ENCODE measurements at regions not wholly inside any gene's neighbourhood (a gene's known extent, or its start where the extent isn't known, plus 50 kb on each side); places are given as distances from the start of the nearest gene placed in this dataset.

DNA sequence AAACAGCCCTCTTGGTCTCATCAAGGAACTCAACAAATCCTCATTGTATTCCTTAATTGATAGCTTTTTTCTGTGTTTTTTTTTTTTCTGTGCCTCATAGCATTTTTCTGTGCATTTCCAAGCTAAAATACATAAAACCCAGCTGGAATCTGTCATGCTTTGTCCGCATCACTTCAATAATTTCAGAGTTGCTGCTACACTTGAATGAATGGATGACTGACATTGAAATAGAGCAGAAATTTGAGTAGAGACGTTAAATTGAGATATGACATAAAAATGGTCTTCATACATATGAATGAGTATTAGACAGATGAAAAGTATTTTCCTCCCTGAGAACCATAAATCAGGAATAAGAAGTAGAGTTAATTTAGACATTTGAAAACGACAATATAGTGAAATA lies 593.2 kb downstream of the TMA16 start:
- WGBS (ENCODE audit: extremely low coverage, insufficient read length, low lambda C conversion rate) = no CpG with 5 or more reads among the region's 3 CpGs
- Histone ChIP-seq H3T11ph (ENCODE audit: low read length) (no peak overlapping the region), H3K14ac (ENCODE audit: insufficient read depth, low read length) (no peak overlapping the region), H4K91ac (ENCODE audit: insufficient read length, low read depth, low read length) (no peak overlapping the region), H3K4me2 (ENCODE audit: insufficient read depth, insufficient read length, low read length) (no peak overlapping the region), H4K20me1 (ENCODE audit: control insufficient read depth, insufficient read depth, insufficient read length) (no peaks in the 10 kb centered on the region), H2BK15ac (ENCODE audit: low read depth, low read length) (no peak overlapping the region), H2AK5ac (ENCODE audit: insufficient read length, low read length) (no peak overlapping the region), H3K4me1 (ENCODE audit: insufficient read depth, low read length) (no peaks in the 10 kb centered on the region), H4K8ac (replicated peaks; ENCODE audit: insufficient read length, low read depth, low read length) (no peak overlapping the region), H3K23ac (ENCODE audit: insufficient read length, low read depth, low read length) (no peak overlapping the region), H3K79me2 (ENCODE audit: insufficient read depth, low read length) (no peaks in the 10 kb centered on the region), H2BK5ac (ENCODE audit: insufficient read length, low read length) (no peak overlapping the region), H3K4ac (ENCODE audit: low read depth, low read length) (no peak overlapping the region), H3K27ac (ENCODE audit: insufficient read length, low read depth, low read length) (no peak overlapping the region), H4K5ac (ENCODE audit: insufficient read length, low read depth, low read length) (no peak overlapping the region), H3K27me3 (ENCODE audit: insufficient read depth, low read length) (no peaks in the 10 kb centered on the region), H2BK120ac (ENCODE audit: low read depth, low read length, poor library complexity, severe bottlenecking) (no peak overlapping the region), H3K56ac (ENCODE audit: insufficient read length, low read depth, low read length) (no peak overlapping the region), H2AFZ (ENCODE audit: low read length) (no peak overlapping the region), H3K79me1 (ENCODE audit: insufficient read depth, low read depth, low read length, poor library complexity, severe bottlenecking) (no peaks in the 10 kb centered on the region), H2BK12ac (ENCODE audit: insufficient read length, low read depth, low read length) (no peak overlapping the region), H3K9me3 (ENCODE audit: control insufficient read depth, low read depth, low read length) (no peaks in the 10 kb centered on the region), H3K9ac (ENCODE audit: extremely low read depth, insufficient read length, low read length) (no peak overlapping the region), H3K18ac (ENCODE audit: insufficient read length, low read depth, low read length) (no peak overlapping the region), H2BK20ac (ENCODE audit: low read depth, low read length, poor library complexity, severe bottlenecking) (no peak overlapping the region), H3K23me2 (ENCODE audit: insufficient read length, low read depth, low read length, poor library complexity, severe bottlenecking) (no peaks in the 10 kb centered on the region)
- Mint-ChIP-seq H3K4me3 (no peak overlapping the region), H3K27ac (no peak overlapping the region), H3K4me1 (no peaks in the 10 kb centered on the region), H3K36me3 (ENCODE audit: insufficient read depth in 1 of 3, low read depth in 3 of 3) (no peaks in the 10 kb centered on the region), H3K9me3 (no peaks in the 10 kb centered on the region), H3K27me3 (ENCODE audit: low read depth) (no peaks in the 10 kb centered on the region)
- no peak for DNase-seq
- TF ChIP-seq, protein P1, sequence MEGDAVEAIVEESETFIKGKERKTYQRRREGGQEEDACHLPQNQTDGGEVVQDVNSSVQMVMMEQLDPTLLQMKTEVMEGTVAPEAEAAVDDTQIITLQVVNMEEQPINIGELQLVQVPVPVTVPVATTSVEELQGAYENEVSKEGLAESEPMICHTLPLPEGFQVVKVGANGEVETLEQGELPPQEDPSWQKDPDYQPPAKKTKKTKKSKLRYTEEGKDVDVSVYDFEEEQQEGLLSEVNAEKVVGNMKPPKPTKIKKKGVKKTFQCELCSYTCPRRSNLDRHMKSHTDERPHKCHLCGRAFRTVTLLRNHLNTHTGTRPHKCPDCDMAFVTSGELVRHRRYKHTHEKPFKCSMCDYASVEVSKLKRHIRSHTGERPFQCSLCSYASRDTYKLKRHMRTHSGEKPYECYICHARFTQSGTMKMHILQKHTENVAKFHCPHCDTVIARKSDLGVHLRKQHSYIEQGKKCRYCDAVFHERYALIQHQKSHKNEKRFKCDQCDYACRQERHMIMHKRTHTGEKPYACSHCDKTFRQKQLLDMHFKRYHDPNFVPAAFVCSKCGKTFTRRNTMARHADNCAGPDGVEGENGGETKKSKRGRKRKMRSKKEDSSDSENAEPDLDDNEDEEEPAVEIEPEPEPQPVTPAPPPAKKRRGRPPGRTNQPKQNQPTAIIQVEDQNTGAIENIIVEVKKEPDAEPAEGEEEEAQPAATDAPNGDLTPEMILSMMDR (conservative IDR thresholded peaks at IDR 0.05) = no peak
